HG03064 (cell line): ENCODE measurements at regions not wholly inside any gene's neighbourhood (a gene's known extent, or its start where the extent isn't known, plus 50 kb on each side); places are given as distances from the start of the nearest gene placed in this dataset.

Source experiments
- ATAC-seq: cut with Tn5 transposase; IDR thresholded peaks from one replicate; pipeline ENCODE4 v1.9.1; 2021; ENCODE audit warnings: low read depth; ENCODE audit not compliant: unreplicated experiment

GRCh38 chr5:121780406-121780805, 71.3 kb upstream of the FTMT start:
- ATAC-seq, result no peak

DNA sequence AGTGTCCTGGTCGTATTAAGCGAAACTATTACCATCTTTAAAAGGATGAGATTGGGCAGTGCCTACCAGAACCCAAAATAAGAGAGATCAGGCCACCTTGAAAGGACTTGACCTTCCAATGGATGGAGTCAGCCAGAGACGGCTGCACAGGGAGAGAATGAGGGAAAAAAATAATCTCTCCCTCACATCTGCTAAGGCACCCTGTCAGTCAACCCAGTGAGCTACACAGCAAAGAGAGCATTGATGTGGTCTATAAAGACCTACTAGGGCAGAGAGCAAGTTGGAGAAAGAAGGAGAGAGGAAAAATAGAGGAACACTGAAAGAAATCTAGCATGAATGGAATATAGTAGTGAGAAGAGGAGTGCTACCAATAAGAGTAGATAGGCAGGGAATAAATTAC, 68.0 kb upstream of the FTMT start:
- ATAC-seq, result no peak

- no peak for ATAC-seq
These were observed 57.9 kb upstream of the FTMT start for GRCh38 chr5:121793791-121794190.

DNA sequence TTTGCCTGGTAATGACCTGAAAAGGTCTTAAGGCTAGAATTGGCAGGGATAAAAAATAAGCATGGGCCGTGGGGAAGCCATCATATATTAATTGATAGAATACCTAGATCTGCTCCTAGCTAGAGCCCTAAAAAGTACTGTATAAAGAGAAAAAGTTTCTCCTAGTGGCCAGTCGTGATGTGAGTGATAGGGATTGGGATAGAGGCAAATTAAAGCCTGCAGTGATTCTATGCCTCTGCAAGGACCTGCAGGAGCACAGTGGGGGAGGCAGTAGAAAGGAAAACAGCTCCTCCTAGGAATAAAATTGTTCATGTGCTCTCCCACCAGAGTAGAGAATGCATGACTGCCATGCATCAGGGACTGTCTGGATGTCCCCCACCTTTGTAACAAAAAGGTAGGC, 56.2 kb upstream of the FTMT start:
- ATAC-seq, result no peak

- no peak for ATAC-seq
These were observed 53.8 kb upstream of the FTMT start for GRCh38 chr5:121797681-121798518.
